ENCODE measurements at regions not wholly inside any gene's neighbourhood (a gene's known extent, or its start where the extent isn't known, plus 50 kb on each side); places are given as distances from the start of the nearest gene placed in this dataset.
"Not testable (repeated sequence)": the region's sequence is repeated elsewhere in the genome, so short reads cannot be mapped to it uniquely, and the experiment has no call there.

DNA sequence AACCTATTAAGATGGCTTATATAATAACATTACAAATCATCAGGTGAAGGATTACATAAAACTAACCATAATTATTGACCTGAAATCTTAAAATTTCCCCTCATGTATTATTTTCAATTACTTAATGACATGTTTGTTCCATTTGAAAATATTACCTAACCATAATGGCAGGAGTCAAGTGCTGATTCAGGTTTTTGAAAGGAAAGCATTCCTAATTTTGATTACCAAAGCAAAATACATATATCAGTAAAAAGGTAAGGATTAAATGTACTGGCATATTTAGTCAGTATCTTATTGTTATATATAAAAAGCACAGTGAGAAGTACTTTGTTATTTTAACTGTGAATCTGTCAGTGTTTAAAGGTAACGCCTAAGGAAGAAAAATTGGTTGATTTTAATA lies 960.0 kb upstream of the CNTN5 start:
- Histone ChIP-seq H3K4me3 (replicated peaks in 1 of 3) (no peak overlapping the region), H3K27ac (no peak overlapping the region), H3K36me3 (no peaks in the 10 kb centered on the region), H3K27me3 (no peaks in the 10 kb centered on the region), H3K4me1 (no peaks in the 10 kb centered on the region), H3K9me3 (no peaks in the 10 kb centered on the region)
- DNase-seq: no peak
- intact Hi-C loops (cut with DNase I): no loop called here
- TF ChIP-seq, protein P1, sequence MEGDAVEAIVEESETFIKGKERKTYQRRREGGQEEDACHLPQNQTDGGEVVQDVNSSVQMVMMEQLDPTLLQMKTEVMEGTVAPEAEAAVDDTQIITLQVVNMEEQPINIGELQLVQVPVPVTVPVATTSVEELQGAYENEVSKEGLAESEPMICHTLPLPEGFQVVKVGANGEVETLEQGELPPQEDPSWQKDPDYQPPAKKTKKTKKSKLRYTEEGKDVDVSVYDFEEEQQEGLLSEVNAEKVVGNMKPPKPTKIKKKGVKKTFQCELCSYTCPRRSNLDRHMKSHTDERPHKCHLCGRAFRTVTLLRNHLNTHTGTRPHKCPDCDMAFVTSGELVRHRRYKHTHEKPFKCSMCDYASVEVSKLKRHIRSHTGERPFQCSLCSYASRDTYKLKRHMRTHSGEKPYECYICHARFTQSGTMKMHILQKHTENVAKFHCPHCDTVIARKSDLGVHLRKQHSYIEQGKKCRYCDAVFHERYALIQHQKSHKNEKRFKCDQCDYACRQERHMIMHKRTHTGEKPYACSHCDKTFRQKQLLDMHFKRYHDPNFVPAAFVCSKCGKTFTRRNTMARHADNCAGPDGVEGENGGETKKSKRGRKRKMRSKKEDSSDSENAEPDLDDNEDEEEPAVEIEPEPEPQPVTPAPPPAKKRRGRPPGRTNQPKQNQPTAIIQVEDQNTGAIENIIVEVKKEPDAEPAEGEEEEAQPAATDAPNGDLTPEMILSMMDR (IDR thresholded peaks at IDR 0.05): no peak
- TF ChIP-seq POLR2A (IDR thresholded peaks at IDR 0.05): no peak
- WGBS, 2 donors: 85 to 86% methylated on average over 1 of the region's 1 CpG

DNA sequence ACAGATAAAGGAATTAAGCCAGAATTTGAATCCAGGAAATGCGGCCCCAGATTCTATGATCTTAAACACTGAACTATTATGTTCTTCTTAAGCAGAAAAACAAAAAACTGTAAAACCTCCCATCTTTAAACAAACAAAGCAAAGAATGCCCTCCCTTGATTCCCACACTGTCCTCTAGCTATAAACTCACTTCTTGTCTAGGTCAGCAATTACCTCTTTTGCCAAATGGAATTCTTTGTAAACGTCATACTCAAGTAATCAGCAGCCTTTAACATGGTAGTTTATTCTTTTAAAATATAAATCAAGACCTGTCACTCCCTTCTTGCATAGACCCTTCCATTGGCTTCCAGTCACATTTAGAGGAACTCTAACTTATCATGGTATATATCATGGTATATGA lies 958.9 kb upstream of the CNTN5 start:
- intact Hi-C loops (cut with DNase I): no loop called here
- H3K36me3 ChIP-seq: no peaks in the 10 kb centered on the region
- no peak for DNase-seq

DNA sequence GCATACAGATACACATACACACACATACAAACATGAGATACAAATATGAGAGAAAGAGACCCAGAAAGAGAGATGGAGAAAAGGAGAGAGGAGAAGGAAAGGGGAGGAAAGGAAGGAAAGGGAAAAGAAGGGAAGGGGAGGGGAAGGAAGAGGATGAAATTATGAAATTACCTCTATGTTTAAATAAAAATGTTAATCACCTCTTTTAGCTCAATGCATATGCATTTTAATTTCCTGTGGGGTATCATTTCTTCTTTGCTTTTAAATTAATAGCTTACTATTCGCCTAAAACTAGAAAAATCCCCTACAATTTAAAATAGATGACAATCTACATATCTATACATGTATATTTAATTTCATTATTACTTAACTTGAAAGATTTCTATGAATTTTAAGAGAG lies 958.0 kb upstream of the CNTN5 start:
- Histone ChIP-seq H3K4me3 (replicated peaks in 1 of 3) (no peak overlapping the region), H3K27me3 (no peaks in the 10 kb centered on the region), H3K9me3 (no peaks in the 10 kb centered on the region), H3K36me3 (no peaks in the 10 kb centered on the region), H3K4me1 (no peaks in the 10 kb centered on the region), H3K27ac (no peak overlapping the region)
- WGBS, 2 donors: 88 to 90% methylated on average over 1 of the region's 1 CpG
- DNase-seq: no peak
- no peak for TF ChIP-seq POLR2A (IDR thresholded peaks at IDR 0.05)
- TF ChIP-seq, protein P1 (IDR thresholded peaks at IDR 0.05): no peak
- intact Hi-C loops (cut with DNase I): no loop called here

More for the DNA sequence above, 958.9 kb upstream of the CNTN5 start:
- H3K4me1 ChIP-seq: no peaks in the 10 kb centered on the region
- WGBS, 2 donors: 75 to 82% methylated on average over 2 of the region's 2 CpGs
- no peaks in the 10 kb centered on the region for H3K9me3 ChIP-seq
- no peaks in the 10 kb centered on the region for H3K27me3 ChIP-seq
- no peak overlapping the region for H3K4me3 ChIP-seq (replicated peaks in 1 of 3)
- H3K27ac ChIP-seq: no peak overlapping the region
- TF ChIP-seq POLR2A (IDR thresholded peaks at IDR 0.05): no peak
- TF ChIP-seq, protein P1 (IDR thresholded peaks at IDR 0.05): no peak

DNA sequence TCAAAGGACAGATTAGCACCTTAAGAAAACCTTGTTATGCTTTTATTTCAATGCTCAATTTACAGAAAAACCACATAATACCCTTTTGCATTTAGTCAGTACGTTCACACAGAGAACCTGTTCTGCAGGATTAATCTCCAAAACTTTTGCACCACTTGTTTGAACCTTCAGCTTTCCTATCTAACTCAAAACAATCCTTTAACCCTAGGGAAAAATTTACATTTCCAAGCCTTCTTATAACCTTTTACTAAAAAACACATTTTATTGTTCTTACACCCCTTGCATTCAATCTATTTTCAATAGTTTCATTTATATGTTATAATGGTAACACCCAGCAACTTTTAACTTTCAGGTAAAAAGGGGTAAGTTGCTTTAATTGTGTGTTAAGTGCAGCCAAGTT lies 952.5 kb upstream of the CNTN5 start:
- DNase-seq: no peak
- H3K27ac ChIP-seq: no peak overlapping the region
- H3K4me1 ChIP-seq: no peaks in the 10 kb centered on the region
- 26 to 52% methylated on average over 1 of the region's 1 CpG for WGBS, 2 donors
- no peak overlapping the region for H3K4me3 ChIP-seq (replicated peaks in 1 of 3)
- intact Hi-C loops (cut with DNase I): no loop called here
- no peaks in the 10 kb centered on the region for H3K36me3 ChIP-seq
- TF ChIP-seq, protein P1 (IDR thresholded peaks at IDR 0.05): no peak
- no peak for TF ChIP-seq POLR2A (IDR thresholded peaks at IDR 0.05)
- H3K9me3 ChIP-seq: no peaks in the 10 kb centered on the region
- no peaks in the 10 kb centered on the region for H3K27me3 ChIP-seq

DNA sequence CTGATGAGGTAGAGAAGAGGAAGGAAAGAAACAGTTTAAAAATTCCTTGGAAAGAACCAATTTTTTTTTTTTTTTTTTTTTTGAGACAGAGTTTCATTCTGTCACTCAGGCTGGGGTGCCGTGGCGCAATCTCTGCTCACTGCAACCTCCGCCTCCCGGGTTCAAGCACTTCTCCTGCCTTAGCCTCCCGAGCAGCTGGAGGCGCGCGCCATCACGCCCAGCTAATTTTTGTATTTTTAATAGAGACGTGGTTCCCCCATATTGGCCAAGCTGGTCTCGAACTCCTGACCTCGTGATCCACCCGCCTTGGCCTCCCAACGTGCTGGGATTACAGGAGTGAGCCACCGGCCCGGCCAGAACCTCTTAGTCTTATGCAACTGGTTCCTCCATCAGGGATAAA lies 951.6 kb upstream of the CNTN5 start:
- WGBS, 2 donors: 88 to 93% methylated on average over 16 of the region's 16 CpGs
- H3K9me3 ChIP-seq; H3K27me3 ChIP-seq; H3K4me1 ChIP-seq; H3K27ac ChIP-seq; H3K4me3 ChIP-seq (replicated peaks in 1 of 3); H3K36me3 ChIP-seq; intact Hi-C loops (cut with DNase I); DNase-seq: not testable (repeated sequence)

DNA sequence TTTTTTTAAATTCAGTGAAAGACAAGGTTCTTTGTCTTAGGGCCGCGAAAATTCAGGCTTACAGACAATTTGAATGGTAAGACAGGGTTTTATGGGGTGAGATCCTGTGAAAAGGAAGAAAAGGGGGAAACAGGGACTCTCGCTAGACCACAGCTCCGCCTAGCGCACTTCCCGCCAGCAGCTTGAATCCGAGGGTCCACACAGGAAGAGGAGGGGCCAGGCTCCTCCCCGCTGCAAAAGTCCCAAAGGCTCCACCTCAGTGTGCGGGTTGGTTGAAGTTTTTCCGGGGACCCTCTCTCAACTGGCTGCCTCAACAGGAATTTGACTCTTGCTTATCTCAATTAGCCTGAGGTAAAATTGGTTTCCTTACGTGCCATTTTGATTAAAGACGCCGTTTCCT lies 950.9 kb upstream of the CNTN5 start:
- no peaks in the 10 kb centered on the region for H3K4me1 ChIP-seq
- intact Hi-C loops (cut with DNase I): no loop called here
- WGBS, 2 donors: 86 to 88% methylated on average over 13 of the region's 13 CpGs
- H3K27ac ChIP-seq: no peak overlapping the region
- DNase-seq: no peak
- H3K36me3 ChIP-seq: no peaks in the 10 kb centered on the region
- H3K4me3 ChIP-seq (replicated peaks in 1 of 3): no peak overlapping the region
- no peaks in the 10 kb centered on the region for H3K9me3 ChIP-seq
- TF ChIP-seq, protein P1 (IDR thresholded peaks at IDR 0.05): no peak
- TF ChIP-seq POLR2A (IDR thresholded peaks at IDR 0.05): no peak
- no peaks in the 10 kb centered on the region for H3K27me3 ChIP-seq
